H1 (cell line): ENCODE measurements at regions not wholly inside any gene's neighbourhood (a gene's known extent, or its start where the extent isn't known, plus 50 kb on each side); places are given as distances from the start of the nearest gene placed in this dataset.

Experiments
- CTCF ChIA-PET: fragments of 300-600 bp; sonication (Branson Sonifier 250); formaldehyde crosslinking; loops from one replicate; lab custom pipeline; 2021; ENCODE audit not compliant: partially characterized antibody; lab: Charles Lee
- POLR2A ChIA-PET: fragments of 300-600 bp; sonication (Branson Sonifier 250); formaldehyde crosslinking; loops from one replicate; lab custom pipeline; 2021; ENCODE audit warnings: inconsistent platforms; ENCODE audit not compliant: partially characterized antibody; lab: Charles Lee
- DNase-seq, 2 experiments: peaks; one replicate each; pipeline versions ENCODE4 v3.0.0 to v3.0.0-alpha.2; 2010 to 2022; ENCODE audit warnings: low spot score in 2 of 2, low read depth in 1 of 2, mixed read lengths in 1 of 2
- FAIRE-seq: peaks from 2 replicates; lab custom pipeline; 2011; peaks lifted over from hg19 to GRCh38; lab: Jason Lieb, UNC
- H2AFZ ChIP-seq: 2 replicates; pipeline ENCODE4 v1.8.1; 2012; ENCODE audit warnings: low read length, inconsistent platforms
- H2AK5ac ChIP-seq: 2 replicates; pipeline ENCODE4 v1.6.1; 2013; ENCODE audit warnings: low read depth, low read length
- H2BK120ac ChIP-seq: replicated peaks from 2 replicates; pipeline ENCODE3; 2013; ENCODE audit warnings: low read depth, low read length, inconsistent platforms
- H2BK12ac ChIP-seq: 2 replicates; pipeline ENCODE4 v1.6.1; 2013; ENCODE audit warnings: low read depth, low read length
- H2BK15ac ChIP-seq: 2 replicates; pipeline ENCODE4 v1.6.1; 2013; ENCODE audit warnings: low read length
- H2BK20ac ChIP-seq: 2 replicates; pipeline ENCODE4 v1.6.1; 2013; ENCODE audit warnings: low read length
- H2BK5ac ChIP-seq: 2 replicates; pipeline ENCODE4 v1.6.1; 2013; ENCODE audit warnings: low read depth, low read length
- H3K14ac ChIP-seq: 2 replicates; pipeline ENCODE4 v1.6.1; 2013; ENCODE audit warnings: inconsistent platforms; ENCODE audit not compliant: insufficient read length
- H3K18ac ChIP-seq: 2 replicates; pipeline ENCODE4 v1.6.1; 2013; ENCODE audit warnings: low read length; ENCODE audit errors: extremely low read depth
- H3K23ac ChIP-seq: 2 replicates; pipeline ENCODE4 v1.6.1; 2013; ENCODE audit warnings: inconsistent platforms; ENCODE audit not compliant: insufficient read length
- H3K23me2 ChIP-seq: 2 replicates; pipeline ENCODE4 v1.6.1; 2013; ENCODE audit warnings: low read depth, low read length
- H3K27ac ChIP-seq: 2 replicates; pipeline ENCODE4 v1.6.1; 2011; ENCODE audit warnings: low read depth, low read length, inconsistent platforms
- H3K27me3 ChIP-seq, 4 experiments: replicated peaks in 1 of 4; 1 replicate in 1 of 4; 2 replicates in 3 of 4; pipeline versions ENCODE4 v1.6.1 to v1.8.1; 2011 to 2013; ENCODE audit warnings: low read length in 3 of 4, mild to moderate bottlenecking in 3 of 4, inconsistent platforms in 2 of 4, mixed read lengths in 2 of 4, moderate library complexity in 1 of 4; ENCODE audit not compliant: control insufficient read depth in 3 of 4, insufficient read depth in 3 of 4; ENCODE audit errors: extremely low read depth in 1 of 4
- H3K36me3 ChIP-seq, 4 experiments: 2 replicates each; pipeline versions ENCODE4 v1.6.1 to v1.8.1; 2011 to 2013; ENCODE audit warnings: mild to moderate bottlenecking in 4 of 4, low read length in 3 of 4, moderate library complexity in 2 of 4, control low read depth in 1 of 4, inconsistent platforms in 1 of 4; ENCODE audit not compliant: insufficient read depth in 4 of 4, control insufficient read depth in 2 of 4
- H3K4ac ChIP-seq: replicated peaks from 2 replicates; pipeline ENCODE3; 2013; ENCODE audit warnings: low read length, low read depth, mixed read lengths, inconsistent platforms; ENCODE audit not compliant: insufficient read length
- H3K4me1 ChIP-seq, 4 experiments: replicated peaks in 1 of 4; 1 replicate in 1 of 4; 2 replicates in 3 of 4; pipeline versions ENCODE4 v1.6.1 to v1.8.1; 2011 to 2013; ENCODE audit warnings: low read length in 3 of 4, inconsistent platforms in 2 of 4, mixed read lengths in 1 of 4; ENCODE audit not compliant: insufficient read depth in 4 of 4, control insufficient read depth in 3 of 4
- H3K4me2 ChIP-seq, 2 experiments: 2 replicates each; pipeline versions ENCODE4 v1.6.1 to v1.8.1; 2011 to 2013; ENCODE audit warnings: low read depth in 2 of 2, low read length in 2 of 2, control low read depth in 1 of 2, inconsistent platforms in 1 of 2, mild to moderate bottlenecking in 1 of 2; ENCODE audit not compliant: insufficient read depth in 1 of 2
- H3K4me3 ChIP-seq, 4 experiments: fragments of 200-600, 300-600 bp in 1 of 4; sonication (generic), shearing (Covaris generic), sonication (Bioruptor Twin) in 1 of 4; 2 replicates each; pipeline versions ENCODE4 v1.5.1 to v1.8.1; 2011 to 2016; ENCODE audit warnings: low read length in 4 of 4, low read depth in 3 of 4, control low read depth in 2 of 4, inconsistent platforms in 2 of 4, mild to moderate bottlenecking in 2 of 4, mixed read lengths in 1 of 4, moderate library complexity in 1 of 4; ENCODE audit not compliant: insufficient read depth in 2 of 4; ENCODE audit errors: extremely low read depth in 1 of 4
- H3K56ac ChIP-seq: replicated peaks from 2 replicates; pipeline ENCODE3; 2013; ENCODE audit warnings: low read depth, mild to moderate bottlenecking, mixed read lengths, low read length, inconsistent platforms; ENCODE audit not compliant: insufficient read length
- H3K79me1 ChIP-seq: 2 replicates; pipeline ENCODE4 v1.6.1; 2013; ENCODE audit warnings: low read depth, low read length, control low read depth
- H3K79me2 ChIP-seq, 2 experiments: 2 replicates each; pipeline versions ENCODE4 v1.6.1 to v1.8.1; 2012 to 2013; ENCODE audit warnings: low read length in 2 of 2, mild to moderate bottlenecking in 2 of 2, inconsistent platforms in 1 of 2; ENCODE audit not compliant: insufficient read depth in 2 of 2, control insufficient read depth in 1 of 2
- H3K9ac ChIP-seq, 4 experiments: replicated peaks in 1 of 4; 1 replicate in 1 of 4; 2 replicates in 3 of 4; pipeline versions ENCODE4 v1.6.1 to v1.8.1; 2011 to 2013; ENCODE audit warnings: low read depth in 3 of 4, low read length in 3 of 4, control low read depth in 2 of 4, mild to moderate bottlenecking in 2 of 4, moderate library complexity in 2 of 4, inconsistent platforms in 1 of 4; ENCODE audit errors: extremely low read depth in 1 of 4
- H3K9me3 ChIP-seq, 2 experiments: 2 replicates each; pipeline versions ENCODE4 v1.6.1 to v1.8.1; 2012 to 2013; ENCODE audit warnings: mild to moderate bottlenecking in 2 of 2, moderate library complexity in 2 of 2, control low read depth in 1 of 2, inconsistent platforms in 1 of 2, low read depth in 1 of 2, low read length in 1 of 2, mixed read lengths in 1 of 2; ENCODE audit not compliant: insufficient read depth in 2 of 2
- H4K20me1 ChIP-seq, 2 experiments: replicated peaks in 1 of 2; 2 replicates each; pipeline versions ENCODE3 to v1.8.1; 2011 to 2013; ENCODE audit warnings: inconsistent platforms in 2 of 2, low read length in 2 of 2, mild to moderate bottlenecking in 1 of 2; ENCODE audit not compliant: insufficient read depth in 2 of 2, control insufficient read depth in 1 of 2
- H4K5ac ChIP-seq: 2 replicates; pipeline ENCODE4 v1.6.1; 2013; ENCODE audit warnings: low read length, low read depth, mixed read lengths, inconsistent platforms; ENCODE audit not compliant: insufficient read length
- H4K8ac ChIP-seq: 2 replicates; pipeline ENCODE4 v1.8.0; 2013; ENCODE audit warnings: mild to moderate bottlenecking, moderate library complexity, low read length, inconsistent platforms; ENCODE audit not compliant: insufficient read depth; ENCODE audit errors: extremely low read depth
- H4K91ac ChIP-seq: replicated peaks from 2 replicates; pipeline ENCODE3; 2013; ENCODE audit warnings: low read length, mixed read lengths, inconsistent platforms; ENCODE audit not compliant: insufficient read length
- BRCA1 ChIP-seq: IDR thresholded peaks from 2 replicates; pipeline ENCODE4 v1.6.1; 2012; ENCODE audit warnings: low read depth, low read length, improper control_type of control experiment
- CBX8 ChIP-seq: fragments of 300-800, 300-1000 bp; sonication (generic); IDR thresholded peaks from 2 replicates; pipeline ENCODE4 v1.7.1; 2016; ENCODE audit warnings: low read depth, low read length, borderline replicate concordance
- CHD2 ChIP-seq: IDR thresholded peaks from 2 replicates; pipeline ENCODE4 v1.6.1; 2012; ENCODE audit warnings: low read length, improper control_type of control experiment
- E2F6 ChIP-seq: IDR thresholded peaks from 2 replicates; pipeline ENCODE4 v1.6.1; 2012; ENCODE audit warnings: inconsistent platforms
- EGR1 ChIP-seq: IDR thresholded peaks from 2 replicates; pipeline ENCODE4 v1.6.1; 2011; ENCODE audit warnings: low read depth, low read length, borderline replicate concordance
- MAFK ChIP-seq: IDR thresholded peaks from 2 replicates; pipeline ENCODE4 v1.6.1; 2012; ENCODE audit warnings: low read depth, mild to moderate bottlenecking, improper control_type of control experiment, low read length
- NRF1 ChIP-seq: IDR thresholded peaks from 2 replicates; pipeline ENCODE4 v1.6.1; 2011; ENCODE audit warnings: mild to moderate bottlenecking, low read depth, low read length, improper control_type of control experiment
- PHF8 ChIP-seq: fragments of 200-600 bp; sonication (generic); conservative IDR thresholded peaks from 2 replicates; pipeline ENCODE4 v1.7.1; 2012; ENCODE audit warnings: low read depth, mild to moderate bottlenecking, inconsistent platforms, low read length, moderate library complexity
- POLR2A ChIP-seq, 2 experiments: IDR thresholded peaks; 1 replicate in 1 of 2; 2 replicates in 1 of 2; pipeline ENCODE4 v1.6.1; 2011; ENCODE audit warnings: low read depth in 2 of 2, low read length in 2 of 2, mild to moderate bottlenecking in 2 of 2; ENCODE audit errors: control extremely low read depth in 1 of 2
- POLR2AphosphoS5 ChIP-seq: IDR thresholded peaks from 2 replicates; pipeline ENCODE4 v1.6.1; 2011; ENCODE audit warnings: low read depth, low read length
- RAD21 ChIP-seq, 2 experiments: IDR thresholded peaks in 1 of 2; conservative IDR thresholded peaks in 1 of 2; 2 replicates each; pipeline ENCODE4 v1.6.1; 2011; ENCODE audit warnings: low read depth in 2 of 2, low read length in 2 of 2, improper control_type of control experiment in 1 of 2, inconsistent platforms in 1 of 2, mild to moderate bottlenecking in 1 of 2, moderate library complexity in 1 of 2
- RXRA ChIP-seq: IDR thresholded peaks from 2 replicates; pipeline ENCODE4 v1.6.1; 2011; ENCODE audit warnings: low read depth, mild to moderate bottlenecking, low read length, moderate library complexity; ENCODE audit not compliant: insufficient read depth
- WGBS, 2 experiments: shearing (Covaris generic) in 1 of 2; methylation state at CpG; one replicate each; pipeline versions ENCODE4 v1.1.6 to v1.1.7; 2013 to 2015; ENCODE audit warnings: low lambda C conversion rate in 2 of 2, mixed read lengths in 2 of 2, inconsistent platforms in 1 of 2, low coverage in 1 of 2, missing lambda C conversion rate in 1 of 2; ENCODE audit not compliant: insufficient replicate concordance in 2 of 2, insufficient coverage in 1 of 2, insufficient read length in 1 of 2; ENCODE audit errors: extremely low coverage in 1 of 2, missing lambda C conversion rate in 1 of 2; 5-methylcytosine and 5-hydroxymethylcytosine counted together

DNA sequence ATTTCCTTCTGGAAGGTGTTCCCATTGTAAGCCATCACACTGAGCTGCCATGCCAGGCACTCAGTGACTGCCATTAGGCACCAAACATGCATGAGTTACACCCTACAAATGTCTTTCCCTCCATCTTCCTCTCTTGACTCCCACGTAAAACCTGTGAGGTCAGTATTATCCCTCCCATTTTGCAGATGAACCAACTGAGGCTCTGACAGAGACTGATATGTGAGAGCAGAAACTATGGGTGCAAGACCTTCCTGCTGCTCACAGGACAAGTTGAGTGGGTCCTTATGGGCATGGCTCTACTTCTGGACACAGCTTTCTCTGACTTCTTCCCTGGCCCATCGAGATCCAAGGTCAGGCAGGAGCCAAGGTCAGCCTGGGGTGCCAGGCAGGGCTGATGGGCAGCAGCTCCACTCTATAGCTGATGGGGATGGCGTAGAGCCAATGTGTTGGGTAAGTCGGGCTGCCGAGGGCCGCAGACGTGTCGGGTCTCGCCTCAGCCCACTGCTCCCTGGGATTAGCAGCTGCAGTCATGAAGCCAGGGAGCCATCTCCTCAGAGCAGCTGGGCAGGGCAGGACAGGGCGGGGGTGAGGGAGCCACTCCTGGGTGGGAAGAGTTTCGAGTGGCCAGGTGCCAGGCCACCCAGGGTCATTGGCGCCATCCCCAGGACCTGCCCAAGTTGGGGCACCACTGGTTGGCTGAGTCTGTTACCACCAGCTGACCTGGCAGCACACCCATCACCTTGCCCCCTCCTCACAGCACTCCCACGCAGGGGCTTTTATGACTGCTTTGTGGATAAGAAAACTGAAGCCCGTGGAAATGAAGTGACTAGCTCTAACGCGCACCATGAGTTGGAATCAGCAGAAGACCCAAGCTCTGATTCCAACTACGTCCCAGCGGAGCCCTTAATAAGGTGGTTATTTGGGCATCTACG, 117.8 kb upstream of the ZMIZ1 start:
- CTCF ChIA-PET = interaction anchor here (0.6 to 1.0 kb wide), 2 partner anchors 11 to 424 kb away, joined by 4 to 5 read pairs; no protein-coding TSS in a partner anchor
- no peak overlapping the region for H4K8ac ChIP-seq
- FAIRE-seq (no peak), DNase-seq (no peak)
- no peak overlapping the region for H3K4me3 ChIP-seq
- no peak overlapping the region for H3K9ac ChIP-seq
- H3K4me2 ChIP-seq = no peak overlapping the region
- H3K36me3 ChIP-seq = no peaks in the 10 kb centered on the region
- H2BK120ac ChIP-seq = no peak overlapping the region
- no peak overlapping the region for H2BK20ac ChIP-seq
- peak overlapping the region; percentile 60; the same call in 1 of the 2 replicates for H2BK12ac ChIP-seq
- H4K91ac ChIP-seq = no peak overlapping the region
- H3K14ac ChIP-seq = no peak overlapping the region
- H3K79me1 ChIP-seq = no peaks in the 10 kb centered on the region
- no peak overlapping the region for H2AK5ac ChIP-seq
- H3K4me1 ChIP-seq = no peaks in the 10 kb centered on the region; a peak in 1 of 7 replicates
- H3K79me2 ChIP-seq = no peaks in the 10 kb centered on the region
- H4K5ac ChIP-seq = no peak overlapping the region
- 81% methylated on average over 18 of the region's 19 CpGs; no CpG with 5 or more reads in 1 of the 2 experiments for WGBS, 2 experiments
- no peak overlapping the region for H2BK5ac ChIP-seq
- H3K9me3 ChIP-seq = no peaks in the 10 kb centered on the region
- no peak overlapping the region for H3K27ac ChIP-seq
- no peak overlapping the region for H2AFZ ChIP-seq
- POLR2A ChIA-PET = no interaction called here
- no peak overlapping the region for H2BK15ac ChIP-seq
- H3K4ac ChIP-seq = no peak overlapping the region
- H3K56ac ChIP-seq = no peak overlapping the region
- peaks cover 3% of the 10 kb centered on the region; the same call in 1 of the 2 replicates for H3K23me2 ChIP-seq
- H3K23ac ChIP-seq = no peak overlapping the region
- no peaks in the 10 kb centered on the region; a peak in 1 of 7 replicates for H3K27me3 ChIP-seq
- H3K18ac ChIP-seq = no peak overlapping the region
- H4K20me1 ChIP-seq = no peaks in the 10 kb centered on the region
- TF ChIP-seq POLR2AphosphoS5 = no peak
- no peak for TF ChIP-seq NRF1
- TF ChIP-seq EGR1 = no peak
- no peak for TF ChIP-seq CBX8
- no peak for TF ChIP-seq BRCA1
- no peak for TF ChIP-seq RXRA
- TF ChIP-seq PHF8 = no peak
- TF ChIP-seq RAD21 (IDR thresholded peaks at IDR 0.05 in 1 of 2, conservative IDR thresholded peaks at IDR 0.05 in 1 of 2; ENCODE audit: low read depth in 2 of 2, low read length in 2 of 2) = no peak
- TF ChIP-seq POLR2A (IDR thresholded peaks at IDR 0.05; ENCODE audit: control extremely low read depth in 1 of 2, low read depth in 2 of 2, low read length in 2 of 2) = no peak
- TF ChIP-seq E2F6 = no peak
- no peak for TF ChIP-seq CHD2
- no peak for TF ChIP-seq MAFK
